ENCODE measurements at regions not wholly inside any gene's neighbourhood (a gene's known extent, or its start where the extent isn't known, plus 50 kb on each side); places are given as distances from the start of the nearest gene placed in this dataset.

DNA sequence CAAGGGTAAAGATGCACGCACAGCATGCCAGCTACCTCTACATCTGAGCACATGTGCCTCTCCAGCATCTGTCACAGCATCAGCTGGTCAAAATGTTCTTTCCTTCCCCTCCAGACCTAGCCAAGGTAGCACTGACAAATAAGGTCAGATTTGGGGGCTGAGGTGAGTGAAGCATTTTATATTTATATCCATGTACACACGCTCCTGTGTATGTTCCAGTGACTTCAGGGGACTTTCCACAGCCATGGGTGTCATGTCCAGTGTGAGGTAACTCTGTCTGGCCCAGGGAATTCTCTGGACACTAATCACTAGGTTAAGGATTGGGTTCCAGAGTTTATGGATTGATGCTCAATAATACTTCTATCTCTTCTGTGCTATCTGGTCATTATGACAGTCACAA is 165.2 kb upstream of the TP63 start:
- H2AFZ ChIP-seq (ENCODE audit: insufficient read depth, low read depth, low read length, poor library complexity, severe bottlenecking) = no peak overlapping the region
- H3K4me1 ChIP-seq (ENCODE audit: control insufficient read depth in 1 of 2, insufficient read depth in 2 of 2, low read length in 2 of 2) = no peaks in the 10 kb centered on the region
- Mint-ChIP-seq H3K4me1 (peaks cover 3% of the 10 kb centered on the region), H3K36me3 (no peaks in the 10 kb centered on the region), H3K4me3 (no peak overlapping the region), H3K9me3 (peaks cover 0 to 4% (median 0%) of the 10 kb centered on the region in 7 donors), H3K27ac (no peak overlapping the region), H3K27me3 (ENCODE audit: low read depth in 3 of 3) (no peaks in the 10 kb centered on the region)
- H3K9me3 ChIP-seq (replicated peaks in 1 of 2; ENCODE audit: control insufficient read depth in 1 of 2, insufficient read depth in 1 of 2, low read length in 2 of 2) = peaks cover 0 to 5% of the 10 kb centered on the region in 2 donors
- no peaks in the 10 kb centered on the region for H4K20me1 ChIP-seq (ENCODE audit: insufficient read depth, low read length)
- H3K79me2 ChIP-seq (ENCODE audit: insufficient read depth, low read length) = no peaks in the 10 kb centered on the region
- DNase-seq = no peak
- TF ChIP-seq CTCF (IDR thresholded peaks at IDR 0.05) = no peak
- H3K9ac ChIP-seq (ENCODE audit: insufficient read depth, low read length, poor library complexity, severe bottlenecking) = no peak overlapping the region
- no peak overlapping the region for H3K4me2 ChIP-seq (replicated peaks; ENCODE audit: extremely low read depth, low read length, poor library complexity, severe bottlenecking)
- no peak overlapping the region for H3K4me3 ChIP-seq (replicated peaks in 1 of 3; ENCODE audit: low read depth in 2 of 3, low read length in 3 of 3)
- intact Hi-C loops (cut with micrococcal nuclease) = no loop called here
- no CpG with 5 or more reads among the region's 2 CpGs for WGBS (ENCODE audit: insufficient coverage)
- no peak overlapping the region for H3K27ac ChIP-seq (ENCODE audit: low read depth in 1 of 2, low read length in 2 of 2)
- no peaks in the 10 kb centered on the region for H3K27me3 ChIP-seq (ENCODE audit: control insufficient read depth in 2 of 2, insufficient read depth in 2 of 2, low read length in 2 of 2)
- no peaks in the 10 kb centered on the region for H3K36me3 ChIP-seq (replicated peaks in 1 of 2; ENCODE audit: control insufficient read depth in 1 of 2, insufficient read depth in 2 of 2, low read length in 2 of 2)

DNA sequence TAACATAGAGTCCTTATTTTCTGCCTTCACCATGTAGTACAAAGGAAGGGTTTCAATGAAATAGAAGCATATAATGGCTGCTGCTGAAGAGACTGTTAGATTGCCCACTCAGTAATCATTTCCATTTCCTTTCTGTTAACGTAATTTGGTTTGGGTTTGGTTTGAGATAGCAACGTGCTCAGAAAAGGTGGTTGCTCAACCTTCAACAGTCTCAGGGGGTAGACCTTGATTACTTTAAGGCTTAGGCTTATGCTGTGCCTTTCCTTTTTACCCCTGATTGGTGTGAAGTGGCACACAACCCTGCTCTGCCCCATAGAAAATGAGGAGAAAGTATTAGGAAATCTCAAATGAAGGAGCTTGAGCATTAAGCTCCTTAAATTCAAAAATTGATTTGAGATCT is 163.7 kb upstream of the TP63 start:
- H4K20me1 ChIP-seq (ENCODE audit: insufficient read depth, low read length) = no peaks in the 10 kb centered on the region
- H3K9me3 ChIP-seq (replicated peaks in 1 of 2; ENCODE audit: control insufficient read depth in 1 of 2, insufficient read depth in 1 of 2, low read length in 2 of 2) = no peaks in the 10 kb centered on the region
- H3K4me3 ChIP-seq (replicated peaks in 1 of 3; ENCODE audit: low read depth in 2 of 3, low read length in 3 of 3) = no peak overlapping the region
- no peaks in the 10 kb centered on the region for H3K27me3 ChIP-seq (ENCODE audit: control insufficient read depth in 2 of 2, insufficient read depth in 2 of 2, low read length in 2 of 2)
- H2AFZ ChIP-seq (ENCODE audit: insufficient read depth, low read depth, low read length, poor library complexity, severe bottlenecking) = no peak overlapping the region
- WGBS (ENCODE audit: insufficient coverage) = no CpG with 5 or more reads among the region's 2 CpGs
- H3K4me2 ChIP-seq (replicated peaks; ENCODE audit: extremely low read depth, low read length, poor library complexity, severe bottlenecking) = no peak overlapping the region
- Mint-ChIP-seq H3K4me1 (peaks cover 3% of the 10 kb centered on the region), H3K27me3 (ENCODE audit: low read depth in 3 of 3) (no peaks in the 10 kb centered on the region), H3K27ac (no peak overlapping the region), H3K4me3 (no peak overlapping the region), H3K9me3 (peaks cover 0 to 3% (median 0%) of the 10 kb centered on the region in 7 donors), H3K36me3 (no peaks in the 10 kb centered on the region)
- no peak overlapping the region for H3K27ac ChIP-seq (ENCODE audit: low read depth in 1 of 2, low read length in 2 of 2)
- no peaks in the 10 kb centered on the region for H3K4me1 ChIP-seq (ENCODE audit: control insufficient read depth in 1 of 2, insufficient read depth in 2 of 2, low read length in 2 of 2)
- no peaks in the 10 kb centered on the region for H3K79me2 ChIP-seq (ENCODE audit: insufficient read depth, low read length)
- H3K36me3 ChIP-seq (replicated peaks in 1 of 2; ENCODE audit: control insufficient read depth in 1 of 2, insufficient read depth in 2 of 2, low read length in 2 of 2) = no peaks in the 10 kb centered on the region
- no peak for DNase-seq
- no peak for TF ChIP-seq CTCF (IDR thresholded peaks at IDR 0.05)
- intact Hi-C loops (cut with micrococcal nuclease) = no loop called here
- no peak overlapping the region for H3K9ac ChIP-seq (ENCODE audit: insufficient read depth, low read length, poor library complexity, severe bottlenecking)
